ENCODE measurements at regions not wholly inside any gene's neighbourhood (a gene's known extent, or its start where the extent isn't known, plus 50 kb on each side); places are given as distances from the start of the nearest gene placed in this dataset.
"Not testable (repeated sequence)": the region's sequence is repeated elsewhere in the genome, so short reads cannot be mapped to it uniquely, and the experiment has no call there.

DNA sequence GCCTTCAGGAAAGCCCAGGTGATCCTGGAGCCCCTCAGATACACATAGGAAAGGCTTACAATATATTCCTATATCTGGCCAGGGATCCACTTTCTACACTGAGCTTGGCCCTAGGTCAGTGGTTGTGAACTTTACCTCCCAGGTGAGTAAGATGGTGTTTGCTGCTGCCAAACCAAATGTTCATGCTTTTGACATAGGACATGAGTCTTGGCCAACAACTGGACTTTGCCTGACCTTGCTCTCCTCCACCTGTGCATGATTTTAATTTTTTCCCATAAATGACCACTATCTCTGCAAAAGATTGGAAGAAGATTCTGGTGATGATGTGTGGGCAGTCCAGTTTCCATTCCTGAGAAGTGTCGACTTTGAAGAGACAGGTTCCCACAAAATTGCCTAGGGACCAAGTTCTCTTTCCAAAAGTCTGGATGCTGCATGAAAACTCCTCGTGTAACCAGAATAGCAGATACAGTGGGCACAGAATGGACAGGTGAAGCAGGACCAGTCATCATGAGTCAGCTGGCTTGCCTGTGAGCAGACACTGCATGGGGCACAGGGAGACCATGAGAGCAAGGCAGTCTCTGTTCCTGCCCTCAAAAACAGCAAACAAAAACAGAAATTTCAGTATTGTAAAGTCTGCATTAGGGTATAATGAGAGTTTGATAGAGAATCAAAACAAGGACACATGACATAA lies 226.4 kb upstream of the MON1B start:
- DNase-seq (ENCODE audit: low read depth in 4 of 4, low spot score in 2 of 4): no peak

DNA sequence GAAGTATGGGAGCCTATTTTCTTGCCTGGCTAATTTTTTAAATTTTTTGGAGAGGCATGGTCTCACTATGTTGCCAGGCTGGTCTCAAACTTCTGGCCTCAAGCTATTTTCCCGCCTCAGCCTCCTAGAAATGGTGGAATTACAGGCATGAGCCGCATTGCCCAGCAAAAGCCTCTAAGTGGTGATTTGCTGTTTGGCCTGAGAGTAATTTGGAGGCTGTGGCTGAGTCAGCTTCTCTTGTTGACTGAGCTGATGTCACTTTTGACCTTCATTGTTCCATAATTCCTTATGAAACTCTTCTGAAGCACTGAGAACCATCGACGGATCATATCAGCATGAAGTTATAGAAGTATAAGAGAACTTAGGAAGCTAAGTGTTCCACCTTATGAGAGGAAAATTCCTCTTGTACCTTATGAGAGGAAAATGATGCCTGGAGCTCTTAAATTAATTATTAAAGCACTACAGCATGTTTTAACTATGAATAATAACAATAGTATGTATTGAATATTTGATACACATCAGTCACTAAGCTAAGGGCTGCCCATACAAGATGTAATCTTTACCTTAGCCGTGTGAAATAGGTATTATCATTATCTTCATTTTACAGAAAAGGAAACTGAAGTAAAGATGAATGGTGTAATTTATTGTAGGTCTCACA lies 220.8 kb upstream of the MON1B start:
- DNase-seq (ENCODE audit: low read depth in 4 of 4, low spot score in 2 of 4): no peak

DNA sequence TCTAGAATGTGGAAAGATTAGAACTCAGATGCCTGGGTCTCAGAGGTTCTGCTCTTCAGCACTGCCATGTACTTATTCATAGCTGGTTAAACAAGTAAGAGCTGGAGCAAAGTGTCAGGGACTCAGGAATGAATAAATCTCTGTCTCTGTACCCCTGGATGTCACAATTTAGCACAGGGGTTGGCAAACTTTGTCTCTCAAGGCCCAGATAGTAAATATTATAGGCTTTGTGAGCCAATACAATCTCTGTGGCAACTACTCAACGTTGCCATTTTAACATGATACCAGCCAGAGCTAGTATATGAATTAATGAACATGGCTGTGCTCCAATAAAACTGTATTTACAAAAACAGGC lies 220.3 kb upstream of the MON1B start:
- DNase-seq (ENCODE audit: low read depth in 4 of 4, low spot score in 2 of 4): no peak

DNA sequence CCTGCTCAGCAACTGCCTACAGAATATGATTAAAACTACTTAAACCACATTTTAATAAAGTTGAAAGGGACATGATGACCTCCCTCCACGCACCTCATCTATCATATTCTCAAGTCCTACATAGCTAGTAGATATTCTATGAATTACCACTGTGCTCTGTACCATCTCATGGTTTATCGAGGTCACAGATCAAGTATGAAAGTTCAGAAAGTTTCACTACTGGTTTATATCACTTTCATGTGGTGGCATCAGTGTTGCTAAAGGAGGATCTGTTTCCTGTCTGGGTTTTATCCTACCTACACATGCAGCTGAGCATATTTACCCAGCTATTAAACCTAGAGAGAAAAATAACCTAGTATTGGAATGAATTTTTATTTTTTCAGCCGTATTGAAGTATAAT lies 214.9 kb upstream of the MON1B start:
- no peak for DNase-seq (ENCODE audit: low read depth in 4 of 4, low spot score in 2 of 4)

DNA sequence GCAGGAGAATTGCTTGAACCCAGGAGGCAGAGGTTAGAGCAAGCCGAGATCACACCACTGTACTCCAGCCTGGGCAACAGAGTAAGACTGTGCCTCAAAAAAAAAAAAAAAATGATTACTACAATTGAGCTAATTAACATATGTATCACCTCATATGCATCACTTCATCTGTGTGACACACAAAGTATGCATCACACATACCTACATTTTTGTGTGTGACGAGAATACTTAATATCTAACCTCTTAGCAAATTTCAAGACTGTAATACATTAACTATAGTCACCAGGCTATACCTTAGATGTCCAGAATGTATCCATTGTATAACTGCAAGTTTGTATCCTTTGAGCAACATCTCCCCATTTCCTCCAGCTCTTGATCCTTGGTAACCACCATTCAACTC lies 214.2 kb upstream of the MON1B start:
- no peak for DNase-seq (ENCODE audit: low read depth in 4 of 4, low spot score in 2 of 4)

DNA sequence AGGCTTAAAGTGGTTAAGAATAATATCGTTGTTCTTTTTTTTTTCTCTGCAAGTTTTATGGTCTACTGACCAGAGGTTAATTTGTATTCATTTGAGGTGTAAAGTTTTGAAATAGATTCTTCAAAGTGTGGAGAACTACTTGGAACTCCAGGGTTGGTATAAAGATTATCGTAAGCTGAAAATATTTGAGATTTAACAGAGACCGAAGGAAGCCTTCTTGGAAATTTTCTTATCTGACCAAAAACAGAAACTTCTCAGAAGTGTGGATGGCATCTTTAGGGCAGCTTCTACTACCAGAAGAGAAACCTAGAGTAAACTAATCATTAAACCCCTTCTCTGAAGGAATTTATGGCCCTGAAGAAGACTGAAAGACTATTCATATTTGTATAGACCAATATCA lies 206.8 kb upstream of the MON1B start:
- no peak for DNase-seq (ENCODE audit: low read depth in 4 of 4, low spot score in 2 of 4)

DNA sequence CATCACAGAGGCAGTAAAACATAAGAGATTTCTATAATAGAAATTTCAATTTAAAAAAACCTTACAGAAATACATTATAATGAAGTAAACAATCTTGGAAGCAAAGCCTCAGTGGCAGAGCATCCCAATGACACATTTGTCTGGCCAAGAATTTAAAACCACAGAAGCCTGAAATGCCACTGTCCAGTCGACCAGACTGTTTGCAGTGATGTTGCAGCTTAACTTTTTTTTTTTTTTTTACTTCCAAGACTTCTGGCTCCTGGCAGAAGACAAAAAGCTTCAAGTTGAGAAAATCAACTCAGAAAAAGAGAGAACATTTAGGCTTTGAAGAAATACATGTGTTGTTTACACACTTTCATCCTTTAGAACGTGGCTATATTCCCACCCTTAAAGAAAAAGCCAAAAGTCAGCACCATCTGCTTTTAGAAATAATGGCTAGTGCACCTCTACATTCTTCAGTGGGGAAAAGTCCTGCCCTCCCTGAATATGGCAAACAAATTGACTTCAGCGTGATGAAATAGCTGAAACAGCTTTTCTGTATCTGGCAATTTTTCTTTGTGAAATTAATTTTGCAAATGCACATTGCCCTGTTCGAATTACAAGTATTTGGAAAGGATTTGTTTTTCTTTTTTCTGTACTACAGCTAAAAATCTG lies 205.5 kb upstream of the MON1B start:
- DNase-seq (ENCODE audit: low read depth in 4 of 4, low spot score in 2 of 4): no peak

DNA sequence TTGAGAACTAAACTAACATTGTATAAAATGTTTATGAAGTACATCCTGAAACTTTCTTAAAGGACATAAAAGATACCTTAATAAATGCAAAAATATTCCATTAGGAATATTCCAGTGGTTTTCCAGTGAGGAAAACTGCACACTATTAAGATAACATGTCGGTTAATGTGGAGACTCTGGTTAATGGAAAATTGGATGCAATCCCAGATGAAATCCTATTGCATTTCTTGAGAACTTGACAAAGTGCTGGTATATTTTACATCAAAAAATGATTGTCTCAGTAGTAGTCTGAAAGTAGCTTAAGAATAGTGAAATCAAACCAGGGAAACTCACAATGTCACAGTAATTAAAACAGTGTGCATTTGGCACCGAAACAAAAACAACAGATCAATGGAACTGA lies 202.5 kb upstream of the MON1B start:
- DNase-seq (ENCODE audit: low read depth in 4 of 4, low spot score in 2 of 4): no peak

DNA sequence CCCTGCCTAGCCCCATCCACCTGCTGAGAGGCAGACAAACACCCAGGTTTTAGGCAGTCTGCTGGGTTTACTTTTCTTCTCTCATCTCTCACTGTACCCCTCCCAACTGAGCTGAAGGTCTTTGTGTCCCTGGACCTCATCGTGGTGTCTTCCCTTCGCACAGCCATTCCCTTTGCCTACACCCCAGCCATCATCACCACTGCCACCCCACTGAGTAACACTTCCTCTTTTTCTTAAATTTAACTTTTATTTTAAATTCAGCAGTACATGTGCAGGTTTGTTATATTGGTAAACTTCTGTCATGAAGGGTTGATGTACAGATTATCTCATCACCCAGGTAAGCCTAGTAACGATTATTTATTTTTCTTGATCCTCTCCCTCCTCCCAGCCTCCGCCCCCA lies 188.3 kb upstream of the MON1B start:
- no peak for DNase-seq (ENCODE audit: low read depth in 4 of 4, low spot score in 2 of 4)

DNA sequence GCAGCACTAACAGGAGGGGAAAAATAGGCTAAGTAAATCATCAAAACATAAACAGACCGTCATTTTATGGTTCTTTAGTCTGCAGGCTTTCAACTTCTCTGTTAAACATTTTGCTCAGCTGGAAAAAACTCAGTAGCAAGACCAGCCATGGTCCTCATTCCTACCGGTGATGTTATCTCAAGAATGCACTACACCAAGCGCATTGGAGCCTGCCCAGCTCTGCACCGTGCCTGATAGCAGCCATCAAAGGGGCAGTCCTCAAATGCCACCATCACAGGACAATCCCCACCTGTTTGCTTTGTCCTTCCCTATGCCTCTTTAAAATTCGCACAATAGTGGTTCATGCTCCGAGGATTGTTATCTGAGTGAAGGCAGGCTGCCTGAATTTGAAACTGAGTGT lies 181.5 kb upstream of the MON1B start:
- no peak for DNase-seq (ENCODE audit: low read depth in 4 of 4, low spot score in 2 of 4)

DNA sequence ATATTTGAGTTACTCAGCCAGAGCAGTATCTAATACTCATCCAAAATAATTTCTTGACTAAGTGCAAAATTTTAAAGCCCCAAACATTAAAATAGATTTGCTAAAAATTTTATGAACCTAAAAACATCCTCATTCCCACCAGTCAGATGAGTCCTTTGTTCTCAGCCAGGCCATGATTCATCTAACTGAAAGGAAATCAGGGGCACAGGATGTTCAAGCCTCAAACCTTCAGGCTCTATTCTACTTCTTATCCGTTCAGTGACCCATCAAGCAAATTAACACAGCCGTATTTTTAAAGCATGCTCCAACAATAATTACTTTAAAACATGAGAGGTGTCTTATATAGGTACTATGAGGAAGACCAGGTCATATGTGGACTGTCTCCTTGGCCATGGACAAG lies 176.5 kb upstream of the MON1B start:
- no peak for DNase-seq (ENCODE audit: low read depth in 4 of 4, low spot score in 2 of 4)

DNA sequence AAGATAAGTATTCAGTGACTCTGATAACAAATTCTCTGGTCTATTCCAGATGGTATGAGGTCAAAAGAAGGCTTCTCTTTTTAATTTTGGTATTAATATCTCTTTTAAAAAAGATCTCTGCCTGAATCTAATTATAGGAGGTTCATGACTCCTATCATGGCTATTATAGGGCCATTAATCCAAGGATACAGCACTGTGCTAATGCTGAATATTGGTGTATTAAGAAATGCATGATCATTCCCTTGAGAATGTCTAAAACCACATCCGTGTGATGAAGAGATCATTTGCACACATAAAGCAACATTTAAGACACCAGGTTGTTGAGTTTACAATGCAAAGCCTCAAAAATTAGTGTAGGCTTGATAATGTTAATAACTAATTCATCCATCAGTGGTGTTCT lies 160.4 kb upstream of the MON1B start:
- DNase-seq (ENCODE audit: low read depth in 4 of 4, low spot score in 2 of 4): no peak

DNA sequence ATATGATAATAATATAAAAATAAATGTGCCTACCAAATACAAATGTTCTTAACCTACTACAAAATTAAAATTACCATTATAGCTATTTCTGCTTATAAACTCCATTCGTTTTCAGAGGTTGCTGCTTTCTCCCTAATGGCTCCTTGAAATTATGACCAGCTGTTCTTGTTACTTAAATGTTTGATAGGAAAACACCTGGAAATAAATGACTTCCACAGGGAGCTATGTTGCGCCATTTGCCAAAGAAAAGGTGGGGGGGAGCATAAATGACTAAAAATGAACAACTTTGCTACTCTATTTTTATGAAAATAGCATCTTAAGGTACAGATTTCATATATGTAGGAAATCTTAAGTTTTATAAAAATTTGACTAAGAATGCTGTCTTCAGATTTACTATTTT lies 157.5 kb upstream of the MON1B start:
- DNase-seq (ENCODE audit: low read depth in 4 of 4, low spot score in 2 of 4): no peak

DNA sequence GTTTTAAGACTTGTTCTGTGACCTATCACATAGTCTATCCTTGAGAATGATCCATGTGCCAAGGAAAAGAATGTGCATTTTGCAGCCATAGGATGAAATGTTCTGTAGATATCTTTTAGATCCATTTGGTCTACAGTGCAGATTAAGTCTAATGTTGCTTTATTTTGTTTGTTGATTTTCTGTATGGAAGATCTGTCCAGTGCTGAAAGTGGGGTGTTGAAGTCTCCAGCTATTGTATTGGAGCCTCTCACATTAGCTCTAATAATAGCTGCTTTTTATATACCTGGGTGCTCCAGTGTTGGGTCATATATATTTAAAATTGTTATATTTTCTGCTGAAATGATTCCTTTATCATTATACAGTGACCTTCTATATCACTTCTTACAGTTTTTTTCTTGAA lies 155.6 kb upstream of the MON1B start:
- no peak for DNase-seq (ENCODE audit: low read depth in 4 of 4, low spot score in 2 of 4)

DNA sequence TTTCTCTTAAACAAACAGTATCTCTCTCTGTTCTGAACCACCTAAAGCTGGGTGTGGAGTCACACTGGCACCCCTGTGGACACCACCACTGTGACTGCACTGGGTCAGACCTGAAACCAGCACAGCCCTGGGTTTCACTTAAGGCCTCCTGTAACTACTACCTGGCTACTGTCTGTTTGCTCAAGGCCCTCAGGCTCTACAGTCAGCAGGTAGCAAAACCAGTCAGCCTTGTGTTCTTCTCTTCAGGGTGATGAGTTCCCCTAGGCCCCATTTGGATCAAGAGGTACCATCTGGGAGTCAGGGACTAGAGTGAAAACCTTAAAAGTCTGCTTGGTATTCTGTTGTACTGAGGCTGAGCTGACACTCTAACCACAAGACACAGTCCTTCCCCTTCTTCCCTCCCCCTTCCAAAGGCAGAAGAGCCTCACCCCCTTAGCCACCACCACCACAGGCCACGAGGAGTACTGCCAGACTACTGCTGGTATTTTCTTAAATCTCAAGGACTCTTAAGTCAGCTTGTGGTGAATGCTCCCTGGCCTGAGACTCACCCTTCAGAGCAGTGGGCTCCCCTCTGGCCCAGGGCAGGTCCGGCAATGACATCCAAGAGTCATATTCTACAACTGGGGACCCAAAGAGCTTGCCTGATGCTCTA lies 153.2 kb upstream of the MON1B start:
- no peak for DNase-seq (ENCODE audit: low read depth in 4 of 4, low spot score in 2 of 4)

DNA sequence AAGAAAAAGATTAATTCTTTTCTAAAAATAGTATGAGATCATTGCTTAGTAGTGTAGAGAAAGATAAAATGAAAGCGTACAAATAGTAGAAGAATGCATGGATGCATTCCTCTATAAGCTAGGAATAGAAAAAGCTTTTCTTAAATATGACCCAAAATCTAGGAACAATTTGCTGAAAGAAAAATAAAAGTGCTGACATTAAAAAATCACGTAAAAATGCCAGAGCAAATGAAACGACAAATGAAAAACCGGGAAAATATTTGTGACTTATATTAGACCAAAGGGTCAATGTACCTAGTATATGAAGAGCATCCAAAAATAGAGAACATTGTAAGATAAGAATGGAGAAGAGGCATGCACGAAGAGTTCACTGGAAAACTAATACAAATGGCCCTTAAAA lies 149.5 kb upstream of the MON1B start:
- DNase-seq (ENCODE audit: low read depth in 4 of 4, low spot score in 2 of 4): no peak

DNA sequence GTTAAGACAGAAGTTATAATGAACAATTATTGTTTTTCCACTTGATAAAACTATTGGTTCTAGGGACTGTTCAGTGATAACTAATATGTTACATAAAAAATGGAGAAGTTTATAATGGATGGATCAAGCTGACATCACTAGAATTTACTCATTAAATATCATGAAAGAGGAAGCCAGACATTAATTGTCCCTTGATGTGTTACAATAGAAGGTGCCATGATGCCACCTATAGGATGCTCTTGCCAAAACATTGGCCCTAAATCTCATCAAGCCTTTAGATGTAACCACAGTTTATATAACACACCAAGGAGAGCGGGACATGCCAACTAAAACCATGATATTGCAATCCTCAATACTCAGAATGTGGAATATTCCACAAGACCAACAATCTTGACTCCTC lies 147.9 kb upstream of the MON1B start:
- DNase-seq (ENCODE audit: low read depth in 4 of 4, low spot score in 2 of 4): no peak

DNA sequence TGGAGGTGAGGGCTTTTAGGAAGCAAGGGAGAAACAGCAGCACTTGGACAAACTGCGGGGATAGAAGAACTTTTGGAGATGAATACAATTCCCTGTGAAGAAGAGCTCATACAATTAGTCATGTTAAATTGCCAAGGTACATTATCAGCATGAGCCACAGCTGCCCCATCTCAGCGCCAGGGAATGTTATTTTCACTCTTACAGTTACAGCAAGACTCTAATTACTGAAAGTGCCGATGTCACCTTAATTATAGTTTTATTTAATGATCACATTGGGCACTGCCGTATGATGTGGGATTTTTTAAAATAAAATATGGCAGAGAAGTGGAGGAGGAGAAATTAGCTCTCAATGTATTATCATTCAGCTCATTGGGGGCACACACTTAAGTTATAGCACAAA lies 144.8 kb upstream of the MON1B start:
- no peak for DNase-seq (ENCODE audit: low read depth in 4 of 4, low spot score in 2 of 4)

DNA sequence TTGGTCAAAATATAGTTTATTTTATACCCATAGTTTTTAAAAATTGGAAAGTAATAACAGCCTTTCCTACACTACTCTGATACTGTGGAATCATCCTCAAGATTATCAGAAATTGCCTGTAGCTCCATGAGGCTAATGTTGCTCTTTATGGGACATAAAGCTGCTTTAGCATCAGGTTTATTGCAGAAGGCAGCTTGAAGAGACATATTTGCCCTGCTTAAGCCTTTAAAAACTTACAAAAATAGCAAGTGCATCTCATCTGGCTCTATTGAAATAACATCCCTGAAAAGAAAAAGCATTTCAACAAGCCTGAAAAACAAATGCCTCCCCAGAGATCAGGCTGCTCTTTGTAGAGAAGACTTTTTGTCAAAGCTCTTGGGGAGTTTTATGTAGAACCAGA lies 142.9 kb upstream of the MON1B start:
- DNase-seq (ENCODE audit: low read depth in 4 of 4, low spot score in 2 of 4): no peak

DNA sequence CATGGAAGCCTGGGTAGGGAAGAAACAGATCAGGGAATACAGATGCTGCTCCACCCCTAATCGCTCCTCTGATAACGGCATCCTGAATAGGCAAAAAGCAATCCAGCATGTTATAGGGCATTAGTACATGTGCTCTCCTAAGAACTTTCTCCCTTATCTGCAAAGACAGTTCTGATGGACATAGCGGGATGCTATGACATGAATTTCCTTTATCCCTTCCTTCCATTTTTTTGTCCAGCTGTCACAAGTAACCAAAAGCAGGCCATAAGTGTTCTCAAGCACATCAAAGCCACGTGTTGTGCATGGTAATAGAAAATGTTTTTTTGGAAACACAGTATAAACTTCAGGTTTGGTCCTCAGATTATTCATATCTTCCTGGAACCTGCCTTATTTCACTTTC lies 141.4 kb upstream of the MON1B start:
- no peak for DNase-seq (ENCODE audit: low read depth in 4 of 4, low spot score in 2 of 4)

DNA sequence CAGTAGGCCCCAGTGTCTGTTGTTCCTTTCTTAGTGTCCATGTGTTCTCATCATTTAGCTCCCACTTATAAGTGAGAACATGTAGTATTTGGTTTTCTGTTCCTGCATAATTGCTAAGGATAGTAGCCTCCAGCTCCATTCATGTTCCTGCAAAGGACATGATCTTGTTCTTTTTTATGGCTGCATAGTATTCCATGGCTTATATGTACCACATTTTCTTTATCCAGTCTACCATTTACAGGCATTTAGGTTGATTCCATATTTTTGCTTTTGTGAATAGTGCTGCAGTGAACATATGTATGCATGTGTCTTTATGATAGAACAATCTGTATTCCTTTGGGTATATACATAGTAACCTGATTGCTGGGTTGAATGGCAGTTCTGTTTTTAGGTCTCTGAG lies 134.4 kb upstream of the MON1B start:
- not testable (repeated sequence) for DNase-seq (ENCODE audit: low read depth in 4 of 4, low spot score in 2 of 4)
